Left ventricle myocardium inferior (tissue), 1 donor: ENCODE measurements at regions not wholly inside any gene's neighbourhood (a gene's known extent, or its start where the extent isn't known, plus 50 kb on each side); places are given as distances from the start of the nearest gene placed in this dataset.

Experiments used
- DNase-seq: peaks from one replicate; pipeline ENCODE4 v3.0.0-alpha.2; 2020
- H3K27ac ChIP-seq: fragments of 200-600 bp; replicated peaks from 2 replicates; pipeline ENCODE4 v1.8.0; 2021
- H3K27me3 ChIP-seq: fragments of 200-600 bp; 2 replicates; pipeline ENCODE4 v1.8.0; 2021; ENCODE audit warnings: low read depth
- H3K36me3 ChIP-seq: fragments of 200-600 bp; 2 replicates; pipeline ENCODE4 v1.8.0; 2021
- H3K4me1 ChIP-seq: fragments of 200-600 bp; 2 replicates; pipeline ENCODE4 v1.8.0; 2021
- H3K4me3 ChIP-seq: fragments of 200-600 bp; 2 replicates; pipeline ENCODE4 v1.8.0; 2021; ENCODE audit warnings: mild to moderate bottlenecking, moderate library complexity
- H3K9me3 ChIP-seq: fragments of 200-600 bp; replicated peaks from 2 replicates; pipeline ENCODE4 v1.8.0; 2021
- CTCF ChIP-seq: fragments of 200-600 bp; IDR thresholded peaks from 2 replicates; pipeline ENCODE4 v1.8.0; 2021; ENCODE audit warnings: antibody characterized with exemption, mild to moderate bottlenecking, borderline replicate concordance
- intact Hi-C: fragments of 100-400 bp; cut with micrococcal nuclease; formaldehyde crosslinking; loops from one replicate; pipeline ENCODE4 v1.11.0; 2022
- donor health status: DM: no; HTN: yes; CAD: no; lungs with severe emphysema.

GRCh38 chr6:170176898-170177771 lies 113.7 kb downstream of the DLL1 start:
- no peak for TF ChIP-seq CTCF
- no peak overlapping the region for H3K4me3 ChIP-seq
- peak; percentile 15 for DNase-seq
- intact Hi-C loops = no loop called here
- no peak overlapping the region for H3K27ac ChIP-seq
- H3K27me3 ChIP-seq = peaks cover 6% of the 10 kb centered on the region
- H3K9me3 ChIP-seq = no peaks in the 10 kb centered on the region
- H3K36me3 ChIP-seq = no peaks in the 10 kb centered on the region
- peaks cover 17% of the 10 kb centered on the region for H3K4me1 ChIP-seq

GRCh38 chr6:170176136-170176897 lies 114.6 kb downstream of the DLL1 start:
- no peaks in the 10 kb centered on the region for H3K36me3 ChIP-seq
- intact Hi-C loops = no loop called here
- no peaks in the 10 kb centered on the region for H3K9me3 ChIP-seq
- no peak overlapping the region for H3K4me3 ChIP-seq
- TF ChIP-seq CTCF = no peak
- H3K27me3 ChIP-seq = peaks cover 6% of the 10 kb centered on the region
- DNase-seq = peak; percentile 12
- peaks cover 17% of the 10 kb centered on the region for H3K4me1 ChIP-seq
- H3K27ac ChIP-seq = no peak overlapping the region

- H3K4me3 ChIP-seq = no peak overlapping the region
Observed at GRCh38 chr6:170175644-170176135, 115.2 kb downstream of the DLL1 start.

GRCh38 chr6:170174771-170175643 lies 115.9 kb downstream of the DLL1 start:
- no peaks in the 10 kb centered on the region for H3K36me3 ChIP-seq
- intact Hi-C loops = no loop called here
- H3K27ac ChIP-seq = no peak overlapping the region
- peaks cover 17% of the 10 kb centered on the region for H3K4me1 ChIP-seq
- H3K9me3 ChIP-seq = no peaks in the 10 kb centered on the region
- DNase-seq = no peak
- TF ChIP-seq CTCF = no peak
- no peak overlapping the region for H3K4me3 ChIP-seq
- no peaks in the 10 kb centered on the region for H3K27me3 ChIP-seq

More at GRCh38 chr6:170175644-170176135, 115.2 kb downstream of the DLL1 start:
- no peaks in the 10 kb centered on the region for H3K9me3 ChIP-seq
- no peak for TF ChIP-seq CTCF
- peaks cover 17% of the 10 kb centered on the region for H3K4me1 ChIP-seq
- intact Hi-C loops = no loop called here
- no peaks in the 10 kb centered on the region for H3K36me3 ChIP-seq
- H3K27ac ChIP-seq = no peak overlapping the region
- no peaks in the 10 kb centered on the region for H3K27me3 ChIP-seq
- no peak for DNase-seq
